Mucosa of descending colon (tissue), 3 donors: ENCODE measurements at regions not wholly inside any gene's neighbourhood (a gene's known extent, or its start where the extent isn't known, plus 50 kb on each side); places are given as distances from the start of the nearest gene placed in this dataset.

Source experiments
- ATAC-seq: fragments of 200-7000 bp; cut with Tn5 transposase; one replicate; pipeline ENCODE4 v1.9.1; 2020; ENCODE audit warnings: mild to moderate bottlenecking, moderate library complexity
- DNase-seq, 3 donors: peaks; one replicate each; pipeline ENCODE4 v3.0.0-alpha.2; 2020
- H3K36me3 ChIP-seq: fragments of 200-600 bp; one replicate; pipeline ENCODE4 v1.8.0; 2021; ENCODE audit warnings: low read depth, mild to moderate bottlenecking
- H3K4me1 ChIP-seq: fragments of 200-600 bp; one replicate; pipeline ENCODE4 v1.8.0; 2021; ENCODE audit warnings: low read depth, mild to moderate bottlenecking
- H3K4me3 ChIP-seq: fragments of 200-600 bp; one replicate; pipeline ENCODE4 v1.8.0; 2021; ENCODE audit warnings: mild to moderate bottlenecking
- H3K9me3 ChIP-seq: fragments of 200-600 bp; one replicate; pipeline ENCODE4 v1.8.0; 2021; ENCODE audit warnings: mild to moderate bottlenecking
- CTCF ChIP-seq: fragments of 200-600 bp; IDR thresholded peaks from one replicate; pipeline ENCODE4 v1.8.0; 2022; ENCODE audit warnings: antibody characterized with exemption, mild to moderate bottlenecking
- intact Hi-C, 2 donors: fragments of 100-400 bp; cut with DNase I in 1 of 2; cut with micrococcal nuclease in 1 of 2; formaldehyde crosslinking; loops; one replicate each; pipeline versions ENCODE4 v1.11.0 to v1.11.1; 2022; cut with DNase I, micrococcal nuclease
- donor health status: DM: no; HTN: no; CAD: no; lungs with moderate emphysema.
- donor health status: DM: no; HTN: no; CAD: no.
- donor health status: DM: no; HTN: yes; CAD: no.

- DNase-seq = no peak
- no peaks in the 10 kb centered on the region for H3K36me3 ChIP-seq
- H3K4me1 ChIP-seq = no peaks in the 10 kb centered on the region
- ATAC-seq = no peak
- H3K9me3 ChIP-seq = no peaks in the 10 kb centered on the region
- no peak for TF ChIP-seq CTCF
- H3K4me3 ChIP-seq = no peak overlapping the region
- intact Hi-C loops = no loop called here
These were observed 83.6 kb upstream of the NFIA start for GRCh38 chr1:60998786-60999185.

- no peak for ATAC-seq
- intact Hi-C loops = no loop called here
- Histone ChIP-seq H3K36me3 (no peaks in the 10 kb centered on the region), H3K9me3 (no peaks in the 10 kb centered on the region), H3K4me1 (no peaks in the 10 kb centered on the region), H3K4me3 (no peak overlapping the region)
- no peak for TF ChIP-seq CTCF
- no peak for DNase-seq
These were observed 87.4 kb upstream of the NFIA start for GRCh38 chr1:60994828-60995492.

- DNase-seq = no peak
These were observed 88.0 kb upstream of the NFIA start for GRCh38 chr1:60994369-60994768.

GRCh38 chr1:60992165-60992564 is 90.2 kb upstream of the NFIA start:
- ATAC-seq = no peak

More at GRCh38 chr1:60994369-60994768, 88.0 kb upstream of the NFIA start:
- no peak for TF ChIP-seq CTCF
- intact Hi-C loops = no loop called here
- no peaks in the 10 kb centered on the region for H3K9me3 ChIP-seq
- no peak overlapping the region for H3K4me3 ChIP-seq
- no peaks in the 10 kb centered on the region for H3K4me1 ChIP-seq
- no peaks in the 10 kb centered on the region for H3K36me3 ChIP-seq
- ATAC-seq = no peak

GRCh38 chr1:60990714-60991090 is 91.7 kb upstream of the NFIA start:
- intact Hi-C loops = no loop called here
- DNase-seq = no peak

More at GRCh38 chr1:60992165-60992564, 90.2 kb upstream of the NFIA start:
- Histone ChIP-seq H3K9me3 (no peaks in the 10 kb centered on the region), H3K4me3 (no peak overlapping the region), H3K36me3 (no peaks in the 10 kb centered on the region), H3K4me1 (no peaks in the 10 kb centered on the region)
- no peak for DNase-seq
- TF ChIP-seq CTCF = no peak
- intact Hi-C loops = no loop called here

More at GRCh38 chr1:60990714-60991090, 91.7 kb upstream of the NFIA start:
- H3K9me3 ChIP-seq = no peaks in the 10 kb centered on the region
- no peak overlapping the region for H3K4me3 ChIP-seq
- H3K4me1 ChIP-seq = no peaks in the 10 kb centered on the region
- no peak for ATAC-seq
- H3K36me3 ChIP-seq = no peaks in the 10 kb centered on the region
- TF ChIP-seq CTCF = no peak
